ENCODE measurements at regions not wholly inside any gene's neighbourhood (a gene's known extent, or its start where the extent isn't known, plus 50 kb on each side); places are given as distances from the start of the nearest gene placed in this dataset.

GRCh38 chr1:69157046-69157756, 410.5 kb upstream of the LRRC7 start:
- no peak for TF ChIP-seq SP1 (IDR thresholded peaks at IDR 0.05)
- TF ChIP-seq ZNF384 (IDR thresholded peaks at IDR 0.05): no peak
- no peak for TF ChIP-seq PKNOX1 (IDR thresholded peaks at IDR 0.05)
- no peak for TF ChIP-seq NFRKB (IDR thresholded peaks at IDR 0.05)
- TF ChIP-seq ARNT (IDR thresholded peaks at IDR 0.05): no peak
- TF ChIP-seq HDGF (IDR thresholded peaks at IDR 0.05; ENCODE audit: borderline replicate concordance): no peak
- TF ChIP-seq TARDBP (IDR thresholded peaks at IDR 0.05): no peak
- TF ChIP-seq SUZ12 (IDR thresholded peaks at IDR 0.05): no peak
- TF ChIP-seq LEF1 (IDR thresholded peaks at IDR 0.05; ENCODE audit: borderline replicate concordance): no peak
- TF ChIP-seq BHLHE40 (IDR thresholded peaks at IDR 0.05; ENCODE audit: borderline replicate concordance): no peak
- no peak for TF ChIP-seq ELF4 (IDR thresholded peaks at IDR 0.05)
- TF ChIP-seq L3MBTL2 (conservative IDR thresholded peaks at IDR 0.05): no peak
- POLR2A ChIA-PET: no interaction called here
- CTCF ChIA-PET: no interaction called here
- DNase-seq (ENCODE audit: extremely low spot score): no peak

GRCh38 chr1:69163241-69163640, 404.5 kb upstream of the LRRC7 start:
- no peak for TF ChIP-seq ARNT (IDR thresholded peaks at IDR 0.05)
- TF ChIP-seq TARDBP (IDR thresholded peaks at IDR 0.05): no peak
- TF ChIP-seq LEF1 (IDR thresholded peaks at IDR 0.05; ENCODE audit: borderline replicate concordance): no peak
- TF ChIP-seq FOXA1 (IDR thresholded peaks at IDR 0.05): no peak
- TF ChIP-seq PKNOX1 (IDR thresholded peaks at IDR 0.05): no peak
- no peak for TF ChIP-seq SP1 (IDR thresholded peaks at IDR 0.05)

GRCh38 chr1:69163779-69164178, 403.9 kb upstream of the LRRC7 start:
- no peak for TF ChIP-seq FOXK2 (IDR thresholded peaks at IDR 0.05)
- no peak for TF ChIP-seq BHLHE40 (IDR thresholded peaks at IDR 0.05; ENCODE audit: borderline replicate concordance)
- TF ChIP-seq NFRKB (IDR thresholded peaks at IDR 0.05): no peak
- no peak for TF ChIP-seq ELF4 (IDR thresholded peaks at IDR 0.05)
- TF ChIP-seq CTBP1 (IDR thresholded peaks at IDR 0.05; ENCODE audit: borderline replicate concordance): no peak
- no peak for TF ChIP-seq L3MBTL2 (conservative IDR thresholded peaks at IDR 0.05)
- TF ChIP-seq FOXM1 (IDR thresholded peaks at IDR 0.05; ENCODE audit: borderline replicate concordance): no peak
- ChIA-PET POLR2A (no interaction called here), CTCF (no interaction called here)
- no peak for DNase-seq (ENCODE audit: extremely low spot score)

More at GRCh38 chr1:69163241-69163640, 404.5 kb upstream of the LRRC7 start:
- DNase-seq (ENCODE audit: extremely low spot score): no peak
- ChIA-PET CTCF (no interaction called here), POLR2A (no interaction called here)

- DNase-seq (ENCODE audit: extremely low spot score): no peak
- ChIA-PET CTCF (no interaction called here), POLR2A (no interaction called here)
- no peak for TF ChIP-seq L3MBTL2 (conservative IDR thresholded peaks at IDR 0.05)
- TF ChIP-seq CTBP1 (IDR thresholded peaks at IDR 0.05; ENCODE audit: borderline replicate concordance): no peak
- TF ChIP-seq ELF4 (IDR thresholded peaks at IDR 0.05): no peak
- TF ChIP-seq PKNOX1 (IDR thresholded peaks at IDR 0.05): no peak
- no peak for TF ChIP-seq ZNF384 (IDR thresholded peaks at IDR 0.05)
- TF ChIP-seq FOXK2 (IDR thresholded peaks at IDR 0.05): no peak
- no peak for TF ChIP-seq FOXM1 (IDR thresholded peaks at IDR 0.05; ENCODE audit: borderline replicate concordance)
- TF ChIP-seq SUZ12 (IDR thresholded peaks at IDR 0.05): no peak
- no peak for TF ChIP-seq ARNT (IDR thresholded peaks at IDR 0.05)
Observed at GRCh38 chr1:69167876-69168275, 399.8 kb upstream of the LRRC7 start.

GRCh38 chr1:69171248-69171647, 396.5 kb upstream of the LRRC7 start:
- CTCF ChIA-PET: no interaction called here
- POLR2A ChIA-PET: no interaction called here
- no peak for TF ChIP-seq FOXA1 (IDR thresholded peaks at IDR 0.05)
- no peak for TF ChIP-seq ELF4 (IDR thresholded peaks at IDR 0.05)
- TF ChIP-seq TARDBP (IDR thresholded peaks at IDR 0.05): no peak
- TF ChIP-seq PKNOX1 (IDR thresholded peaks at IDR 0.05): no peak
- TF ChIP-seq L3MBTL2 (conservative IDR thresholded peaks at IDR 0.05): no peak
- no peak for TF ChIP-seq CTBP1 (IDR thresholded peaks at IDR 0.05; ENCODE audit: borderline replicate concordance)
- TF ChIP-seq BHLHE40 (IDR thresholded peaks at IDR 0.05; ENCODE audit: borderline replicate concordance): no peak
- no peak for TF ChIP-seq SUZ12 (IDR thresholded peaks at IDR 0.05)
- TF ChIP-seq ARNT (IDR thresholded peaks at IDR 0.05): no peak
- no peak for TF ChIP-seq ZNF384 (IDR thresholded peaks at IDR 0.05)
- no peak for TF ChIP-seq HDGF (IDR thresholded peaks at IDR 0.05; ENCODE audit: borderline replicate concordance)
- DNase-seq (ENCODE audit: extremely low spot score): no peak

All from HEK293T (cell line).